Uterus (tissue), 2 donors: ENCODE measurements at regions not wholly inside any gene's neighbourhood (a gene's known extent, or its start where the extent isn't known, plus 50 kb on each side); places are given as distances from the start of the nearest gene placed in this dataset.

Experiments used
- CTCF ChIP-seq, 4 experiments: fragments of 200-600 bp in 2 of 4; fragments of 450-650 bp in 2 of 4; sonication (generic) in 2 of 4; IDR thresholded peaks; one replicate each; pipeline ENCODE4 v1.5.1; 2016 to 2019; ENCODE audit warnings: antibody characterized with exemption in 4 of 4, mild to moderate bottlenecking in 2 of 4, moderate library complexity in 1 of 4
- POLR2A ChIP-seq, 2 donors: fragments of 450-650 bp; IDR thresholded peaks; one replicate each; pipeline ENCODE4 v1.6.1; 2016; ENCODE audit warnings: antibody characterized with exemption in 2 of 2, mild to moderate bottlenecking in 1 of 2, moderate library complexity in 1 of 2

GRCh38 chr6:142562865-142563264, 261.1 kb downstream of the ADGRG6 start:
- TF ChIP-seq CTCF (IDR thresholded peaks at IDR 0.05) (no peak), POLR2A (IDR thresholded peaks at IDR 0.05) (no peak)
